Activated CD8-positive, alpha-beta memory T cell treated with anti-CD3 and anti-CD28 coated beads for 48 hours (primary cell): ENCODE measurements at regions not wholly inside any gene's neighbourhood (a gene's known extent, or its start where the extent isn't known, plus 50 kb on each side); places are given as distances from the start of the nearest gene placed in this dataset.
"Not testable (repeated sequence)": the region's sequence is repeated elsewhere in the genome, so short reads cannot be mapped to it uniquely, and the experiment has no call there.

ENCODE experiments used
- DNase-seq, 3 experiments: peaks; one replicate each; pipeline ENCODE4 v3.0.0-alpha.2; 2020; ENCODE audit warnings: low read depth in 2 of 3, low spot score in 2 of 3

DNA sequence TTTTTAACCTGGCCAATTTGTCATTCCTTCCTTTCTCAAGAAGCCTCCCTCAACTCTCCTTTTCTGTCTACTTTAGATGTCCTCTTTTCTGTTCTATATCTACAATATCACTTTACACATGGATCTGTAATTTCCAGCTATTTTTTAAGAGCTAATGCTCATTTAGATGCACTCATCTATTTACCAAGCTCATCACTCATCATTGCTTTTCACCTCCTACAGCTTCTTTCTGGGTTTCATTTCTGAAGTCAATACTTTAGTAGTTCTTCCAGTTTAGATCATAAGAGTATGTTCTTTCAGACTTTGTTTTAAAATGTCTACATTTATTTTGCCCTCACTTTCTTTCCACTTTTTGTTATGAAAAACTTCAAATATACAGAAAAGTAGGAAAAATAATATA lies 466.9 kb downstream of the MID1IP1 start:
- DNase-seq, result no peak

DNA sequence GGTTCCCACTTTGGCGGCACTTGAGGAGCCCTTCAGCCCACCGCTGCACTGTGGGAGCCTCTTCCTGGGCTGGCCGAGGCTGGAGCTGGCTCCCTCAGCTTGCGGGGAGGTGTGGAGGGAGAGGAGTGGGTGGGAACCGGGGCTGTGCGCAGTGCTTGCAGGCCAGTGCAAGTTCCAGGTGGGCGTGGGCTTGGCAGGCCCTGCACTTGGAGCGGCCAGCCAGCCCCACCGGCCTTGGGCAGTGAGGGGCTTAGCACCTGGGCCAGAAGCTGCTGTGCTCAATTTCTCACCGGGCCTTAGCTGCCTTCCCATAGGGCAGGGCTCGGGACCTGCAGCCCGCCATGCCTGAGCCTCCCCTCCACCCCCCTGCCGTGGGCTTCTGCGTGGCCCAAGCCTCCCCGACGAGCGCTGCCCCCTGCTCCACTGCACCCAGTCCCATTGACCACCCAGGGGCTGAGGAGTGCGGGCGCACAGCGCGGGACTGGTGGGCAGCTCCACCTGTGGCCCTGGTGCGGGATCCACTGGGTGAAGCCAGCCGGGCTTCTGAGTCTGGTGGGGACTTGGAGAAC lies 474.3 kb downstream of the MID1IP1 start:
- no peak for DNase-seq

DNA sequence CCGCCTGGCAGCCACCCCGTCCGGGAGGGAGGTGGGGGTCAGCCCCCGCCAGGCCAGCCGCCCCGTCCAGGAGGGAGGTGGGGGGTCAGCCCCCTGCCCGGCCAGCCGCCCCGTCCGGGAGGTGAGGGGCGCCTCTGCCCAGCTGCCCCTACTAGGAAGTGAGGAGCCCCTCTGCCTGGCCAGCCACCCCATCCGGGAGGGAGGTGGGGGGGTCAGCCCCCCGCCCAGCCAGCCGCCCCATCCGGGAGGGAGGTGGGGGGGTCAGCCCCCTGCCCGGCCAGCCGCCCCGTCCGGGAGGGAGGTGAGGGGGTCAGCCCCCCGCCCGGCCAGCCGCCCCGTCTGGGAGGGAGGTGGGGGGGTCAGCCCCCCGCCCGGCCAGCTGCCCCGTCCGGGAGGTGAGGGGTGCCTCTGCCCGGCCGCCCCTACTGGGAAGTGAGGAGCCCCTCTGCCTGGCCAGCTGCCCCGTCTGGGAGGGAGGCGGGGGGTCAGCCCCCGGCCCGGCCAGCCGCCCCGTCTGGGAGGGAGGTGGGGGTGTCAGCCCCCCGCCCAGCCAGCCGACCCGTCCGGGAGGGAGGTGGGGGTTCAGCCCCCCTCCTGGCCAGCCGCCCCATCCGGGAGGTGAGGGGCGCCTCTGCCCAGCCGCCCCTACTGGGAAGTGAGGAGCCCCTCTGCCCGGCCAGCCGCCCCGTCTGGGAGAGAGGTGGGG lies 476.6 kb downstream of the MID1IP1 start:
- DNase-seq, result not testable (repeated sequence)

DNA sequence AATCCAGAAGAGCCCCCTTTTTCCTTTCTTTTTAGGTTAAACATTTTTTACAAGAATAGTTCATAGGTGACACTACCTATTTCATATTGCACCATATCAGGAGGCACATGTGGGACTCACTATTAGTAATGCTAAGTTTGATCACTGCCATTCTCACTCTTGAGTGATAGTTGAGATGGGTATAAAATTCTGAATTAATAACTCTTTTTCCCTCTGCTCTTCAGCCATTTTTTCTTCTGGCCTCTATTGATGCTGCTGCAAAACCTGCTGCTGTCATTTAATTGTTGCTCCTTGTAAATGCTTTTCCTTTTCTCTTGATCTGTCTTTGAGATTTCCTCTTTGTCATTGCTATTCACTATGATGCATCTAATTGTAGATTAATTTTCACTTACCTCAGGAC lies 482.0 kb downstream of the MID1IP1 start:
- no peak for DNase-seq

DNA sequence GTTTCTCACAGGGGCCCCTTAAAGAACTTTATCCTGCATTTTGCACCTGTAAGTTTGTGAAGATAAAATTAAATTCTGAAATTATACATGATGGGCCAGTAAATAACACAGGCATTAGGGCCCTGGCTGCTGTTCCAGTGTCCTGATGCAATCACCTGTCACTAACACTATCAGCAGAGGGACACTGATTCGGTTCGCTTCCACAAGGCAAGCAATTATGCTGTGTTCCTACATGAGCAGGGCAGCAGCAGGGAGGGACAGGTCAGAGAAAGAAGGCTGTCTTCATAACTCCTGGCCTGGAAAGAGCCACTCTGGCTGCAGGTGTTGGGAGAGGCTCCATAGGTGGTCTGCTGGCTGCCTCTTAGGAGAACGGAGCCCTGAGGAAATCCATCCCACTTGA lies 487.3 kb downstream of the MID1IP1 start:
- DNase-seq, result no peak

DNA sequence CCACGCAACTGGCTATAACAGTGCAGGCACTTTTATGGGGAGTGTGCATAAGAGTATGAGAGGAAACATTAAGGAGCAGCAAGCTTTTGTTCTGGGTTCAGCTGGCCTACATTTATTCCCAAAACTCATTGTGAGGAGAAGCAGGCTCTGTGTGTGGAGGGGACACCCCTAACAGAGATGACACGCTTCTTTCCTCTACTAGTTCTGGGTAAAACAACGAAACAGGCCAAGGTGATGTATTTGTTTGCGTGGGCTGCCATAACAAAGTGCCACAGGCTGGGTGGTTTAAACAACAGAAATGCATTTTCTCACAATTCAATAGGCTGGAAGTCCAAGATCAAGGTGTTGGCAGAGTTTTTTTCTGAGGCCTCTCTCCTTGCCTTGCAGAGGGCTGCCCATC lies 488.6 kb downstream of the MID1IP1 start:
- no peak for DNase-seq

DNA sequence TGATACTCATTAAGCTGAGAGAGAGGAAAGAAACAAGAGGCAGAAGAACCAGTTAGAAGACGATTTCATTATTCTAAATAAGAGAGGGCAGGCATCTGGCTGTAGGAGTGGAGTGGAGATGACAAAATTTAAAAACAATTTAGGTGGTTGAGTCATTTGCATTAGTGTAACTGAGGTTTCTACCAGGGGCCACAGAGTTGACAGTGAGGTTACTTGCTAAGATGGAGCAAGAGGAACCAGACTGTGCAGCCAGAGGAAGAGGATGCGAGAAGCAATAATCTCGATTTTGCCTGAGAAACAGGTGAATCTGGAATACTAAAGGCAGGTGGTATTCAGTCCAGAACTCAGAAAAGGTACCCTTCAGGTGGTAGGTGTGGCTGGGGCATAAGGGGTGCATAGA lies 491.9 kb downstream of the MID1IP1 start:
- no peak for DNase-seq

DNA sequence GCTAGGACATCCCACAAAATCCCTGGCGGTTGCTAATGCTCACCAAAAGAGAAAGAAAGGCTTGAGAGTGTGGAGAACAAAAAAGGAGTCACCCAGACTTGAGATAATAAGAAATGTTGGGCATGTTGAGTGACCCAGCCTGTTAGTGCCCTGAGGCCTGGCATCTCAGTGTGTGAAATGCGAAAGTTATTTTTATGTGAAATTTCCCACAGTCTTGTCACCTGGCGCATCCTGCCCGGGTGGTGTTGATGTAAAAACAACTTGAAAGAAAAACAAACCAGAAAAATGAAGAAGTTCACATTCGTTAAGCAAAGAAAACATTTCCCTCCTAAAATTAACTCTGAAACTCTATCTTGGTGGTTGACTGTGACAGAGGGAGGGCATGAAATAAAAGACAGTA lies 495.2 kb downstream of the MID1IP1 start:
- DNase-seq, result no peak

DNA sequence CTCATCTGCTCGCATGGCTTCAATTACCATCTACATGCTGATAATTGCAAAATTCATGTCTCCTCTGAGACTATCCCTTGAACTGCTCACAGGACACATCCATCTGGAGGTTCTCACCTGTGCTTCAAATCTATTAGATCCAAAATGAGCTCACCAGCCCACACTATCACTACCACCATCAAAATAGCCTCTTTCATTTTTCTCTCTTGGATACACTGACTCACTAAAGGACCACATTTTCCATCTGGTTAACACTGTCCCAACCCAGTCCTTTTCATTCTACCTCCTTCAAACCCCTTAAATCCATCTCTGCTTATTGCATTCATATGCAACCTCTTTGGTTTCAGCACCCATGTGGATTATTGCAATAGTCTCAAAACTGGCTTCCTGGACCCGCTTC lies 497.6 kb downstream of the MID1IP1 start:
- no peak for DNase-seq

DNA sequence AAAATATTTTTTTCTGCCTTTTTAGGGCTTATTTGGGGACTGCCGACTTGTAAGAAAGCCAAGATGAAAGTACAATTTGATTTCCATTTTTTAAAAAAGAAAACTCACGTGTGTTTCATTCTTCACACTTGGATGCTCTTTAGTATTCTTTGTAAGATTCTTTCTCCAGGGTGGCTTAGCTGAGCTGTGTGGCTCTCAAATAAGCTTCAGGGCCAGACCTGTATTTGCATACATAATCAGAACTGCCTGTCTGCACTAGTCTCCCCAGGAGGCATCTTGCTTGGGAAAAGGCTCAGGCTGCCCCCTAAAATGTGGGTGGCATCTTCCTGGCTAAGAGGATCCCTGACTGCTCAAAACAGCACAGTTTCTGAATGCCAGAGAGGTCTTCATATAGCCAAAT lies 498.4 kb downstream of the MID1IP1 start:
- no peak for DNase-seq

DNA sequence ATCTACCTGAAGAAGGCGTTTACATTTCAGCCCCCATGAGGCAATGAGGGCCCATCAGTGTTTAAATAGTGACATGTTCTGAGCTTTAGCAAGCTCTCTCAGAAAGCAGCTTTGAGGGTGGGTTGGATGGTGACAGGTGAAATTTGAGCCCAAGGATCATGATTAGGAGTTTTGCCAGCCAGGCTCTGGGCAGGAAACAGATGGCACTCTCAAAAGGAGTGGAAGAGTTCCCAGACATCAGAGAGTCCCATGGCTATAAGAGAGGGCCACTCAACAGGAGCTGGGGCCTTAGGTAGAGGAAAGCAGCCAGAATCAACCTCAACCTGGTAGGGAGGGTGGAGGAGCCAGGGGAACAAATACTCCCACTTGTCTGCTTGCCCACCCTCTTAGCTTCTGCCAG lies 499.8 kb downstream of the MID1IP1 start:
- DNase-seq, result no peak

DNA sequence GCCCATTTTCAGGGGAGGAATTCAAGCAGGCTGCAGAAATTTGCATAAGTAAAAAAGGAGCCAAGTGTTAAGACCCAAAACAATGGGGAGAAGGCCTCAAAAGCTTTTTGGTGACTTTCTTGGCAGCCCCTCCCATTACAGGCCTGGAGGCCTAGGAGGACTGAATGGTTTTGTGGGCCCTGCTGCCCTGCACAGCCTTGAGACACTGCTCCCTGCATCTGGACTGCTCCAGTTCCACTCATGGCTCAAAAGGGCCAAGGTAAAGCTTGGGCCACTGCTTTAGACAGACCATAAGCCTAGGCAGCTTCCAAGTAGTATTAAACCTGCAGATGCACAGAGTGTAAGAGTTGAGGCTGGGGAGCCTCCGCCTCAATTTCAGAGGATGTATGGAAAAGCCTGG lies 501.6 kb downstream of the MID1IP1 start:
- DNase-seq, result no peak

DNA sequence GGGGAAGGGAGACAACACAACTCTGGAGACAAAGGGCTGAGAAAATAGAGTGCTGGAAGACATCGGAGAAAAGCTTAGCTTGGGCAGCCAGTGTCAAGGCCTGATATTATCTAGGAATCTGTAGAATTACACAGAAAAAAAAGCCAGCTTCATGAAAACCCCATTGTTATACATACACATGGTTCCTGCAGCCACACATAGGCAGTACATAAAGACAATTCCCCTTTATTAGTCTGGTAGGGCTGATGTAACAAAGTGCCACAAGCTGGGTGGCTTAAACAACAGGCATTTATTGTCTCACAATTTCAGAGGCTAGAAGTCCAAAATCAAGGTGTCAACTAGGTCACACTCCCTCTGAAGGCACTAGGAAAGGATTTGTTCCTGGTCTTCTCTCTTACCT lies 503.5 kb downstream of the MID1IP1 start:
- DNase-seq, result no peak

DNA sequence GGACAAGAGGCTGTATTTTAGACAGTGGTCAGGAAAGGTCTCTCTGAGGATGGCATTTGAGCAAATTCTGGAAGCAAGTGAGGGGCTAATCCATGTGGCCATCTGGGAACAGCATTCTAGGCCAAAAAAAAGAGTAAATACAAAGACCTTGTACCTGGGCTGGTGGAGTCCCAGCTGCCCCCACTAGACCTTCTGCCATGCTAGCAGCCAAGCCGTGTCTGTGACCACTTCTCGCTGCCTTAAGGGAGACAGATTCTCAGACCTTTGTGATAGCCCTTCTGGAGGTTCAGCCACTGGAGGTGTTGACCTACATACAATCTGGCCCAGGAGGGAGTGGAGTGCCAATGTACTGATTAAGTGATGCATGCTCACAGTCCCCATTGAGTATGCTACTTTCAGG lies 506.2 kb downstream of the MID1IP1 start:
- DNase-seq, result no peak

DNA sequence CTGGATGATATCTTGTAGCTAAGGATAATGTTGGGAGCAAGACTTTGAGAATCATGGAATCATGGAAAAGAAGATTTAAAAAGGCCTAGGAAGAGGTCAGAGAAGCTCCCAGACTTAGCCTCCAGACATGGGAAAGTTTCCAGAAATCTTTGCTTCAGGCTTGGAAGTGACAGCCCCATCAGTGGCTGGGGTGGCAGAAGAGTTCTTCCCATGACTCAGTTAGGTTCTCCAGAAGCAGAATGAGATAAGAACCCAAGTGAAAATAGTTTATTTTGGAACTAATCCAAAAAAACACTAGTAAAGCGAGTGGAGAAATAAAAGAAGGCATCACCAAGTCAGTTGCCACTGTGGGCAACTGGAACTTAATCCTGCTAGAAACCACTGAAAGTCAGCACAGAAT lies 506.9 kb downstream of the MID1IP1 start:
- DNase-seq, result no peak

DNA sequence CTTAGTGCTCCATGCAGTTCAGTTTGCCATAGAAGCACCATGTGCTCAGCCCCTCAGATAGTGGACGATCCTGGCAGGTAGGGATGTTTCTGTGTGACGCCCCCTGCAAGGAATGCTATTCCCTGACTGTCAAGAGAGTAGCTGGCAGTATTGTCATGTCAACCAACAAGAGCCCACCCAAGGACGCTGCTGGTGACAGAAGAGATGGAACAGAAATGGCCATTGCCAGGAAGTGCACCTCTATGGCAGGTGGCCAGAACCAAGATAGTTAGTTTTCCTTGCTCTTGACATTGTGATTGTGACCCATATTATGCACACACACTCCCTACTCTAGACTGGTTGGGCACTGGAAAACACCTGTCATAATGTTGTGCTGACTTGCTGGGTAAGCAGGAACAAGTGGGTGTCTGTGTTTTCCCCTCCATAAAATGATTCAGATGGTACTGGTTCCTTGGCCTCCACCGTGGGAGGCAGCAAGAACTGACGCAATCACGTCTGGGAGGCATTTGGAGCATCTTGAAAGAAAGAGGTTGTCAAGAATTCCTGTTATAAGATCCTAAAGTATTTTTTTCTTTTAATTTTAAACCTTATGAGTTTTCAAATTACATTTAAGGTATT lies 507.9 kb downstream of the MID1IP1 start:
- DNase-seq, result no peak

DNA sequence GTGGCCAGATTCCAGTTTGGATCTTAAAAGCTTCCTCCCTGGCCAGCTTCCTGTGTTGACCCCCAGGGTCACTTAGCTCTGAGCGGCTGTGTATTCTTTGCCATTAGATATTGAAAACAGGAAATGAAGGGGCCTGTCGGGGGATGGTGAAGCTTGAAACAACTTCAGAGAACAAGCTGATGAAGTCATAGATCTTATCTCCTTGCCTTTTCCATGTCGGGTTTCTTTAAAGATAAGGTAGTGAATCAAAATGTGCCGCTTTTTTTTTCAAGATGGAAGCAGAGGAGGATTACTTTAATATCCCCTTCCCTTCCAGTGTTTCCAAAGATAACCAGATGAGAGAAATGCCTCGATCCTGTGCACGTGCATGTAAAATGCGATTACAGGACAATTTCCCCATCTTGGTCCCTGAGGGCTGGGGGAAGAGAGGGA lies 508.5 kb downstream of the MID1IP1 start:
- DNase-seq, result no peak

DNA sequence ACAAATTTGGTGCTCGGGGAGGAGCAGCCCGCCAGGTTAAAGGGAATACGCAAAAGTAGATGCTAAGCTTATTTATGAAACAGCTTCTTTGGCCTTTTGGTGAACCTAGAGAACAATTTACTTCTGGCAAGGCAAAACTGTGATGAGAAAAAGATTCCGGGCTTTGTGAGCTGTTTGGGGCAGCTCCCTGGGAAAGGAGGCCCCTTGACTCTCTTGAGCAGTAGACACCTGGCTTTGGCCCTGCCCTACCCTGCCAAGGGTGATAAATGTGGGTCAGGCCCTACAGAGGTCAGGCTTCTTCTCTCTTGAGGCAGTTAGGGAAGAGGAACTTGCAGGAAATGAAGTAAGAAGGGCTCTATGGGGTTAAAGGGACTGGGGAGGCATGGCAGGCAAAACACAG lies 509.6 kb downstream of the MID1IP1 start:
- DNase-seq, result no peak

DNA sequence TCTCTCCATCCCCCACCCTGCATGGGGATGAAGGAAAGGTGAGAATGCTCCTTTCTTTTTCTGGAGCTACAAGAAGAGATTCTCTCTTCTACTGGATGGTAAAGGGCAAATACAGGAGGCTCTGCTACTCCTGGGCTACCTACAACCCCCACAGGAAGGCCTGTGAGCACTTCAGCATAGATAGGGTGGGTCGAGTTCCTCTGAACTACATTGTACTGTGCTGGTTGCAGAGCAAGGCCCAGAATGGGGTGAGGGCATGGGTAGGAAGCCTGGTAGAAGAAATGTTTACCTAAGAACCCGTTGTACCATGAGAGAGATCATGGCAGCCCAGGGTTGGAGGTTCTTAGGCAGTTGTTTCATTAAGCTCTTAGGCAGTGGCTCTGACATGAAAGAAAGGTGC lies 510.4 kb downstream of the MID1IP1 start:
- no peak for DNase-seq

DNA sequence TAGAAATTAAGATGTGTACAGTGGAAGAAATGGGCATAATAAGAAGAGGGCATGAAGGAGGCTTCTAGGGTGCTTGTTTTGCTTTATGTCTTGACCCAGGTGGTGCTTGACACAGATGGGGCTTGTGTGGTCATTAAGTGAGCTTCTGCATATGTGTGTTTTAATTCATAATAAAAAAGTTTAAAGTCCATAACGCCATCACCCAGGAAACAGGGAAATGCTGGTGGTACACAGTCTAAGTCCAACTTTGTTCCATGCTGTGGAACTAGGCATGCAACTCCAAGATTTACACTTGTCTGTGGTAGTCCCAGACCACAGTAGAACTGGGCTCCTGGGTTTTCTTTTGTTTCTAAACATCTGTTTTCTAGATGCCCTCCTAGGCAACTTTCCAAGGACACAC lies 511.9 kb downstream of the MID1IP1 start:
- DNase-seq, result no peak

DNA sequence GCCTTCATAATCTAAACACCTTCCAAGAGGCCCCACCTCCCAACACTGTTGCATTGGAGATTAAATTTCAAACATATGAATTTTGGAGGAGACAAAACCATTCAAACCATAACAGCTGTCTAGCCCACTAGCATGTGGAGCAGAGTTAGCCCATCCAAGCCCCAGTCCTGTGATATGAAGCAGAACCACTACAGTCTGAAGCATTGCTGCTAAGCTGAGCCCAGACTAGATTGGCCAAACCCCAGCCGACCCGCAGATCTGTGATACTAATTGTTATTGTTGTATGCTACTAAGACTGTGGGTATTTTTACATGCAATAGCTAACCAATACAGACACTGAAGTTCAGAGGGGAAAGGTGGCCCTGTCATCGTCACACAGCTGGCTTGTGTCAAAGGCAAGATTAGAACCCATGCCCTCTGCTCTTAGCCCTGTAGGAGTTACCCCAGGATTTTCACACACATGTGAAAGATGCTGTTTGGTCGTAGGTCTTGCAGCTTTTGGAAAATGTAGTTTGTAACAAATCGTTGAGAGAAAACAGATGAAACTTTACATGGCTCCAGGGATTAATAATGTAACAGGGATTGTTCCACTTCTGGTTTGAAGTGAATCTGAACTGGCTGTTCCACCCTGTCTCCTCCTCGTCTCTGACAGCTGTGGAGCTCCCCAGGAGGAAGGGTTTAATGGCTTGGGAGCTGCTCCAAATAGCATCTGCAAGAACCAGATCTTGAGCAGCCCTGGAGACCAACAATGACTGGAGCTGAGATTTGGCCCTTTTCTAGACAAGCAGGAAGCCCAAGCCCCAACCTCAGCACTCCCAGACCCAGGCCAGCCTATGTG lies 517.5 kb downstream of the MID1IP1 start:
- no peak for DNase-seq

DNA sequence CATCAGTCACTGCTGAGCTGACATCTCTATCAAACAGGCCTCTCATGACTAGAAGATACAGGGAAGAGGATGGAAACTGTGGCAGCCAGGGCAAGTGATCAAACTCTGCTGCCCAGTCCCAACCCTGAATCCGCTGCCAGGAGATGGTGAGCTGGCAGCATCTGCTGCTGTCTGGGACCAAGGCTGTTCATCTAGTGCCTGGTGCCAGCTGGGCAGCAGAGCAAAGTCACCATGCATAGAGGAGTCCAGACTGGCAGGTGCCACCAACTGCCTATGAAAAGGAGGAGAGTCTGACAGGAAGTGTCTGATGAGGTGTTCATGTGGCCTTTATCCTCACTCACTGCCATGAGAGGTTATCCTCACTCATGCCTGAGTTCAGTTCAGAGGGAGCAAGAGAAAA lies 518.9 kb downstream of the MID1IP1 start:
- DNase-seq, result no peak
